ENCODE measurements at regions not wholly inside any gene's neighbourhood (a gene's known extent, or its start where the extent isn't known, plus 50 kb on each side); places are given as distances from the start of the nearest gene placed in this dataset.
A peak's percentile ranks its signal among the peaks of the same experiment; 100 is the strongest.

DNA sequence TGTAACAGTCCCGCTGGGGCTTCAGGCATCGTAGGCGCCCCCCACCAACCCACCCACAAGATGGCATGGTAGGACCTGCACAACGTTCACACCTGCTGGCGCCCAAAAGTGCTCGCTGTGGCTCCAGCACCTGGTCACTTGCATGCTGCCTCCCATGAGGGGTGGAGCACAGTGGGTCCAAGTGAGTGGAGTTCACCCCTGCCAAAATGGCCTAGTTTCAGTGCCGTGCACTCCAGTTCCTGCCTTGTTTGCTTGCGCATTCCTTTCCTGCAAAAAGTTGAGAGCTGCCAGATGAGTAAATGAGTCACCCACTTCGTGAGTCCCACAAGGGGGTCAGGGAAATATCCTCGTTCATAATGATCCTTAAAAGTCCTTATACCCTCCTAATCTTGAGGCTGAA is 788.7 kb upstream of the DPPA4 start:
- no peak for DNase-seq (ENCODE audit: low read depth)
- TF ChIP-seq, protein P1, sequence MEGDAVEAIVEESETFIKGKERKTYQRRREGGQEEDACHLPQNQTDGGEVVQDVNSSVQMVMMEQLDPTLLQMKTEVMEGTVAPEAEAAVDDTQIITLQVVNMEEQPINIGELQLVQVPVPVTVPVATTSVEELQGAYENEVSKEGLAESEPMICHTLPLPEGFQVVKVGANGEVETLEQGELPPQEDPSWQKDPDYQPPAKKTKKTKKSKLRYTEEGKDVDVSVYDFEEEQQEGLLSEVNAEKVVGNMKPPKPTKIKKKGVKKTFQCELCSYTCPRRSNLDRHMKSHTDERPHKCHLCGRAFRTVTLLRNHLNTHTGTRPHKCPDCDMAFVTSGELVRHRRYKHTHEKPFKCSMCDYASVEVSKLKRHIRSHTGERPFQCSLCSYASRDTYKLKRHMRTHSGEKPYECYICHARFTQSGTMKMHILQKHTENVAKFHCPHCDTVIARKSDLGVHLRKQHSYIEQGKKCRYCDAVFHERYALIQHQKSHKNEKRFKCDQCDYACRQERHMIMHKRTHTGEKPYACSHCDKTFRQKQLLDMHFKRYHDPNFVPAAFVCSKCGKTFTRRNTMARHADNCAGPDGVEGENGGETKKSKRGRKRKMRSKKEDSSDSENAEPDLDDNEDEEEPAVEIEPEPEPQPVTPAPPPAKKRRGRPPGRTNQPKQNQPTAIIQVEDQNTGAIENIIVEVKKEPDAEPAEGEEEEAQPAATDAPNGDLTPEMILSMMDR (conservative IDR thresholded peaks at IDR 0.05; ENCODE audit: low read depth, low read length) = no peak
- H3K4me3 ChIP-seq (ENCODE audit: low read depth, low read length) = no peak overlapping the region

DNA sequence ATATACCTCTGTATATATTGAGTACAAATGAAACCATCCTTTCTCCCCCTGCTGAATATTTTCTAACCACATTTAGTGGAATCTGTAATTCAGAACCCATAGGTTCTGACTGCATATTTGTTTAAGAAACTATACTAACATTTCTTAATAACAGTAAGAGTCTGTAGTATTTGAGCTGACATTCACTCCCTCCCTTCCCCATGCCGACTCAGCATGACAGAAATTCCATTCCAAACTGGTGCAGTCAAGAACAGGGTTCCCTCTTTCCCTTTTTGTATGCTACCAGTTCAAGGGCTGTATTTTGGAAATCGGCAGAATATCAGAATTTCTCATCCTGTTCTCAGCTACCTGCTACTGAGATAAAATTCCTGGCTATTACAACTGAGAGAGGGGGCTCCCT is 796.6 kb upstream of the DPPA4 start:
- TF ChIP-seq, protein P1 (conservative IDR thresholded peaks at IDR 0.05; ENCODE audit: low read depth, low read length) = no peak
- H3K4me3 ChIP-seq (ENCODE audit: low read depth, low read length) = no peak overlapping the region
- DNase-seq (ENCODE audit: low read depth) = no peak

DNA sequence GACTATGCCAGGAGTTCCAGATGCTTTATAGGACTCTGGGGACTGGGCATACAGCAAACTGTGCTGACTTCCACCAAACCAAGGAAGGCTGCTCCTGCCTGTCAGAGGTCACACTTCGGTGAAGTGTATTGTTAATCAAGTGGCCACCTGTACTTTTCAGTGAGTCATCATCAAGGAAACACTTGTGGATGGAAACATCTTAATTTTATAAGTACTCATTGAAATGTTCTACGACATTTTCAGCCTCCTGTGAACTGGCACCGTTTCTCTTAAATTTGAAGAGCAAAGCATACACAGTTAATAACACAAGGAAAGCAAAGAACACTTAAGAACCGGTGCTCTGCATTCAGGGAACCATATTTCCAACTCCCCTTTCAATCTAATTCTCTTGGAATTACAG is 801.7 kb upstream of the DPPA4 start:
- peak; percentile 3 for DNase-seq (ENCODE audit: low read depth)
- TF ChIP-seq, protein P1 (conservative IDR thresholded peaks at IDR 0.05; ENCODE audit: low read depth, low read length) = no peak
- no peak overlapping the region for H3K4me3 ChIP-seq (ENCODE audit: low read depth, low read length)

DNA sequence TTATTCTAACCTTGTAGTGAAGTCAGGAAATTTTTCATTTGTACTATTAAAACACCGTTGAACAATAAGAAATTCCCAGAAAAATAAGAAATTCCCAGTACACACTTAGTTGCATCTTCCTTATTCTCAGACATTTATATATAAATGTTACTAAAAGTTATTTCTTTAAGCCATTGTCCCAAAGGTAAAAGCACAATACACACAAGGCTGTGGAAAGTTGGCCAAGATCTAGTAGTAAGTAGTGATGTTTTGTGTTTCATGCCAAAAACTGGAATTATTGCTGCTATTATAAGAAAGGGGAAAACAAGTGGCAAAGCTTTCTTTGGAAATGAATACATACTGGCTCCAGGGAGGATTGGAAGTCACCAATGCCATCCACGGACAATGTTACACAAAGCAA is 802.5 kb upstream of the DPPA4 start:
- DNase-seq (ENCODE audit: low read depth) = no peak
- TF ChIP-seq, protein P1 (conservative IDR thresholded peaks at IDR 0.05; ENCODE audit: low read depth, low read length) = no peak
- no peak overlapping the region for H3K4me3 ChIP-seq (ENCODE audit: low read depth, low read length)

DNA sequence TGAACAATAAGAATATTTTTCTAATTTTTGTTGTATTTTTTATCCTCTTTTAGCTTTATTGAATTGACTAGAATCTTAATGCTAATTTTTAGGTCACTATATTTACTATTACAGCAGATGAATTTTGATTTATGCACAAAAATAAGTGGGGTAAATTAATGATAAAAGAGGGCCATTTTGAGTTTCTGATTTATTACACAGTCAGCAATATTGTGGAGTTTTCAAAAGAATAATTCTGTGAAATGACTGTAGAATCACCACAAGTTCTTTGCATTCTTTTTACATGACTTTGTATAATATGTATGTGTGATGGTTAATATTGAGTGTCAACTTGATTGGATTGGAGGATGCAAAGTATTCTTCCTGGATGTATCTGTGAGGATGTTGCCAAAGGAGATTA is 812.4 kb upstream of the DPPA4 start:
- TF ChIP-seq, protein P1 (conservative IDR thresholded peaks at IDR 0.05; ENCODE audit: low read depth, low read length) = no peak
- no peak overlapping the region for H3K4me3 ChIP-seq (ENCODE audit: low read depth, low read length)
- no peak for DNase-seq (ENCODE audit: low read depth)

DNA sequence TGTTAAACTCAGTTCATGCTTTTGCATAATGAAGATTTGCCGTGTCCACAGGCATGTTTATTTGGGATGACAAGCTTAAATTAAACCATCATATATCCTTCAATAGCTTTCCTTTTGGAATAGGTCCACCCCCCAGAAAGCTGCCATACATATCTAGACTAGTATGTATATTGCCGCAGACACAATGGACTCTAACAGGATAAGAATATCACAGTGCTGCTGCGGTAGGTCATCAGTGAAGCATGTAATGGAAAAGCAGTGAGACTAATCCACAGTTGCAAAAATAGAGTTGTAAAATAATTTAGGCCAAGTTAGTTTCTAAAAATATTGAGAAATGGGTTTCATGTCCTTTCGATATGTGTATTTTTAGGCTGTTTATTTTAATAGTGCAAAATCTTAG is 819.9 kb upstream of the DPPA4 start:
- DNase-seq (ENCODE audit: low read depth) = no peak
- TF ChIP-seq, protein P1 (conservative IDR thresholded peaks at IDR 0.05; ENCODE audit: low read depth, low read length) = no peak
- no peak overlapping the region for H3K4me3 ChIP-seq (ENCODE audit: low read depth, low read length)

DNA sequence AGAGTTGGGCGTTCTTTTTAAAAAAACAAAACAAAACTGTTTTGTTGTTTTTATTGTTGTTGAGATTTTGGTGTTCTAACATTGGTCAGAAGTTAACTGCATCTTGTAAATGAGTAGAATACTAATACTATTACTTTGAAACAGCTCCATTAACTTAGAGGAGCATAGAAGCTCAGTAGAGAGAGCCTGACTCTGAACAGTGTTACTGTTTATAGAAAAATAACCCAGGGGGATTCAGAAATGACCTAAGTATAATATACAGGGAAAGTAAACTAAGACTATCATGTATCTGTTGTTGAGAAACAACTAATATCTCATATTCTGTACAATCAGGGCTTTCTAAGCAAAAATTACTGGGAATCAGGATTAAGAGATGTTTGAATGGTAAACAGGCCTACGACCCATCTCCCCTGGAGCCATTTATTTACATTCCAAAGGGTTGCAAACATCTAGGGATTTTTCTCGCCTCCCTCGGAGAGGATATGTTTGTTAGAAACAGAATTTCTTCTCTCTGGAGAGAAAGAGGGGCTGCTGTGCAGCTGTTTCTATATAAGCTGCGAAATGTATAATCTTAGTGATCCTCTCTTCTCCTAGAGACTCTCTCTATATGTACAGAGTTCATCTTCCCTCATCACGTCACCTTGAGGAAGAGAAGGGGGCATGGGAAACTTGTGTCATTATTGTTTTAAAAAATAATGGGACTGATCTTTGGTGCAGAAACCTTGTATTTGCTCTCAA is 827.5 kb upstream of the DPPA4 start:
- TF ChIP-seq, protein P1 (conservative IDR thresholded peaks at IDR 0.05; ENCODE audit: low read depth, low read length) = no peak
- DNase-seq (ENCODE audit: low read depth) = no peak
- no peak overlapping the region for H3K4me3 ChIP-seq (ENCODE audit: low read depth, low read length)

Measured in epithelial cell of proximal tubule (primary cell).